GM12878 (cell line): ENCODE measurements at regions not wholly inside any gene's neighbourhood (a gene's known extent, or its start where the extent isn't known, plus 50 kb on each side); places are given as distances from the start of the nearest gene placed in this dataset.

Source experiments
- ATAC-seq: fragments of 200-7000 bp; cut with Tn5 transposase; 3 replicates; pipeline ENCODE4 v1.9.1; 2020; ENCODE audit warnings: mild to moderate bottlenecking, moderate library complexity
- BruUV-seq: library from RNA; stranded (reverse); fragments of 400-500 nt; replicated peaks from 2 replicates; lab custom pipeline; 2021; lab: Mats Ljungman, UMichigan
- CTCF ChIA-PET: fragments of 300-600 bp; sonication (Branson Sonifier 250); formaldehyde crosslinking; extraction: SDS; loops from one replicate; lab custom pipeline; 2021; ENCODE audit warnings: inconsistent platforms; lab: Yijun Ruan, JAX
- POLR2A ChIA-PET: fragments of 350-600 bp; formaldehyde crosslinking; extraction: SDS; loops from one replicate; lab custom pipeline; 2021; ENCODE audit warnings: inconsistent platforms; lab: Charles Lee
- RAD21 ChIA-PET: fragments of 300-600 bp; sonication (Branson Sonifier 250); formaldehyde crosslinking; loops from one replicate; lab custom pipeline; 2023; ENCODE audit warnings: antibody characterized with exemption; ENCODE audit not compliant: unreplicated experiment; lab: Charles Lee
- SMC1A ChIA-PET: fragments of 300-600 bp; sonication (Branson Sonifier 250); formaldehyde crosslinking; loops from one replicate; lab custom pipeline; 2023; ENCODE audit not compliant: unreplicated experiment, uncharacterized antibody; lab: Charles Lee
- DNase-seq: peaks from one replicate; pipeline ENCODE4 v3.0.0-alpha.2; 2011; ENCODE audit warnings: low read depth, low spot score
- FAIRE-seq: peaks from 3 replicates; lab custom pipeline; 2011; peaks lifted over from hg19 to GRCh38; lab: Jason Lieb, UNC
- H2AFZ ChIP-seq: 2 replicates; pipeline ENCODE4 v1.6.0; 2011; ENCODE audit warnings: low read depth, low read length, control low read depth; ENCODE audit not compliant: control insufficient read depth
- H3K27ac ChIP-seq: 2 replicates; pipeline ENCODE4 v1.5.1; 2011; ENCODE audit warnings: control low read depth; ENCODE audit not compliant: control insufficient read depth, insufficient read depth
- H3K27me3 ChIP-seq, 2 experiments: replicated peaks in 1 of 2; 2 replicates each; pipeline versions ENCODE4 v1.6.0 to v1.6.1; 2011; ENCODE audit warnings: low read length in 1 of 2; ENCODE audit not compliant: control insufficient read depth in 2 of 2, insufficient read depth in 2 of 2
- H3K36me3 ChIP-seq, 2 experiments: 2 replicates each; pipeline ENCODE4 v1.5.1; 2011; ENCODE audit warnings: low read length in 1 of 2; ENCODE audit not compliant: control insufficient read depth in 2 of 2, insufficient read depth in 2 of 2
- H3K4me1 ChIP-seq: 2 replicates; pipeline ENCODE4 v1.6.1; 2011; ENCODE audit warnings: mild to moderate bottlenecking, low read length, moderate library complexity, mixed read lengths; ENCODE audit not compliant: control insufficient read depth, insufficient read depth
- H3K4me2 ChIP-seq: 2 replicates; pipeline ENCODE4 v1.6.0; 2011; ENCODE audit warnings: control low read depth; ENCODE audit not compliant: control insufficient read depth, insufficient read depth
- H3K4me3 ChIP-seq: fragments of 200-600 bp; sonication (generic); 2 replicates; pipeline ENCODE4 v1.5.1; 2016
- H3K79me2 ChIP-seq: 2 replicates; pipeline ENCODE4 v1.6.0; 2011; ENCODE audit warnings: low read length; ENCODE audit not compliant: control insufficient read depth, insufficient read depth
- H3K9ac ChIP-seq: 2 replicates; pipeline ENCODE4 v1.8.0; 2011; ENCODE audit warnings: low read length, control low read depth, mixed read lengths; ENCODE audit not compliant: control insufficient read depth, insufficient read depth
- H3K9me3 ChIP-seq: replicated peaks from 3 replicates; pipeline ENCODE4 v1.5.1; 2011; ENCODE audit warnings: mild to moderate bottlenecking, low read length; ENCODE audit not compliant: control insufficient read depth, insufficient read depth
- H4K20me1 ChIP-seq: 2 replicates; pipeline ENCODE4 v1.6.0; 2011; ENCODE audit not compliant: control insufficient read depth, insufficient read depth
- CBX5 ChIP-seq: sonication (generic); IDR thresholded peaks from 2 replicates; pipeline ENCODE4 v1.6.1; 2016; ENCODE audit warnings: low read depth, moderate library complexity, mild to moderate bottlenecking, inconsistent platforms
- CEBPB ChIP-seq, 2 experiments: fragments of 150-350 bp in 1 of 2; IDR thresholded peaks; 2 replicates each; pipeline ENCODE4 v1.6.1; 2012 to 2014; ENCODE audit warnings: low read depth in 2 of 2, low read length in 2 of 2, borderline replicate concordance in 1 of 2, inconsistent platforms in 1 of 2
- EZH2 ChIP-seq: IDR thresholded peaks from 2 replicates; pipeline ENCODE4 v1.6.1; 2012; ENCODE audit warnings: low read depth, mild to moderate bottlenecking, control low read depth, inconsistent platforms, low read length, borderline replicate concordance; ENCODE audit not compliant: control insufficient read depth
- GABPA ChIP-seq: IDR thresholded peaks from 2 replicates; pipeline ENCODE4 v1.6.1; 2014; ENCODE audit warnings: antibody characterized with exemption, low read depth, mild to moderate bottlenecking, inconsistent platforms
- HDGF ChIP-seq: fragments of 450-650 bp; IDR thresholded peaks from 2 replicates; pipeline ENCODE4 v1.6.1; 2016; ENCODE audit warnings: antibody characterized with exemption
- JUND ChIP-seq: IDR thresholded peaks from 2 replicates; pipeline ENCODE4 v1.6.1; 2012; ENCODE audit warnings: low read depth, mild to moderate bottlenecking, low read length, improper control_type of control experiment, moderate library complexity
- NFYB ChIP-seq: IDR thresholded peaks from 2 replicates; pipeline ENCODE4 v1.6.1; 2011; ENCODE audit warnings: low read depth, mild to moderate bottlenecking, low read length, improper control_type of control experiment, moderate library complexity; ENCODE audit not compliant: insufficient read depth
- POLR2A ChIP-seq: IDR thresholded peaks from 2 replicates; pipeline ENCODE4 v1.6.1; 2011; ENCODE audit warnings: low read depth, mild to moderate bottlenecking, low read length
- SP1 ChIP-seq: IDR thresholded peaks from one replicate; pipeline ENCODE4 v1.6.1; 2011; ENCODE audit warnings: low read depth, low read length
- STAT1 ChIP-seq: fragments of 450-650 bp; conservative IDR thresholded peaks from 2 replicates; pipeline ENCODE4 v1.6.1; 2014; ENCODE audit warnings: antibody characterized with exemption, mild to moderate bottlenecking
- TCF7 ChIP-seq: IDR thresholded peaks from 2 replicates; pipeline ENCODE4 v1.6.1; 2014; ENCODE audit warnings: antibody characterized with exemption, borderline replicate concordance
- WGBS: methylation state at CpG from one replicate; pipeline ENCODE4 v1.1.6; 2016; ENCODE audit warnings: low lambda C conversion rate; ENCODE audit not compliant: insufficient replicate concordance, insufficient coverage; ENCODE audit errors: missing lambda C conversion rate; 5-methylcytosine and 5-hydroxymethylcytosine counted together
- in situ Hi-C: fragments of 300-500 bp; cut with MboI; formaldehyde crosslinking; loops from 9 replicates; pipeline ENCODE4 v1.14.3; 2018; ENCODE audit warnings: mixed read lengths
- intact Hi-C: fragments of 100-400 bp; cut with micrococcal nuclease; formaldehyde crosslinking; loops from one replicate; pipeline ENCODE4 v1.14.2; 2022; ENCODE audit not compliant: unreplicated experiment
- TF ChIP-seq, protein P1 (sequence below): fragments of 450-650 bp; IDR thresholded peaks from 2 replicates; pipeline ENCODE4 v1.6.1; 2016; ENCODE audit warnings: mild to moderate bottlenecking, moderate library complexity, borderline replicate concordance
- TF ChIP-seq, protein P2 (sequence below): fragments of 450-650 bp; IDR thresholded peaks from 2 replicates; pipeline ENCODE4 v1.6.1; 2017; ENCODE audit warnings: low read depth, mild to moderate bottlenecking, moderate library complexity

DNA sequence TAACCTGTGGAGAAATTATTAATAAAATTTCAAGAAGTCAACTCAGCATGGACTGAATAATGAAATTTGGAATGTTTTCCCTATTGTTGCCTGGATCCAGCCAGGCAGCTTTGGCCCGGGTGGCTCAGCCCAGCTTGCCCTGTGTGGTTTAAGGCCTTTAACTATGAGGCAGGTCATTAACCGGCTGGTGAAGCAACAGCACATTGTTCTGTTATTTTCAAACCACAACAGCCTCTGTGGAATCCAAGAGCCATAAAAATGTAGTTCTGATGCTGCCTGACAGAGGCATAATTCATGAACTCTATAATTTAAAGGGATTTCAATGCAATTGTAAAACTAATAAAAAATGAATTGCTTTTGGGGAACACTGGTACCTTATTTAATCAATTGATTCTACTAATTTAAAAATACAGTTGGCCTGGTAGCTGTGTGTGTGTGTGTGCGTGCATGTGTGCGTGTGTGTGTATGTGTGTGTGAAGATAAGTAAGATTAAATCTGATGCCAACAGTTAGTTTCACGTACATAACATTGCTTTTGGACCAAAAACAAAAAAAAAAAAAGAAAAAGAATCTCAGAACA lies 117.7 kb downstream of the RPS12 start:
- SMC1A ChIA-PET, result no interaction called here

DNA sequence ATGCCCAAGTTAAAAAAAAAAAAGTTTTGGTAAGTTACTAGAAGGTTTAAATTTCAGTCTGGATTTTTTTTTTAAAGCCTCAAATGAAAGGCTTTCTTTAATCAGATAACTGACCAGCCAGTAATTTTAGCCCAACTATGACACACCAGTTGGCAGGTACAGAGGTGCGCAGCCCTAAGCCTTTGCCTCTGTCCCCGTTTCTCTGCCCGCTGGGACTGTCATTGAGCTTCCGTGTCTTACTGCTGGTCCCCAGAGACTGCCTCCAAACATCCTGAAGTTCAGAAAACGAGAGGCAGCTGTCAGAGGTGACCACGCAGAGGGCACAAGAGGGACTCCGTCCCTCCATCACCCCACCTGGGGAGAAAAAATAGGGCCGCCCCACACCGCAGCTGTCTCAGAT lies 118.2 kb downstream of the RPS12 start:
- H3K36me3 ChIP-seq, result no peaks in the 10 kb centered on the region
- no TSS peak for BruUV-seq
- H3K4me1 ChIP-seq, result no peaks in the 10 kb centered on the region
- no peaks in the 10 kb centered on the region for H3K9me3 ChIP-seq
- WGBS, result 39% methylated on average over 9 of the region's 9 CpGs
- H2AFZ ChIP-seq, result no peak overlapping the region
- H3K79me2 ChIP-seq, result no peaks in the 10 kb centered on the region
- in situ Hi-C loops, result no loop called here
- H3K4me3 ChIP-seq, result no peak overlapping the region
- no peak overlapping the region for H3K27ac ChIP-seq
- no peaks in the 10 kb centered on the region for H4K20me1 ChIP-seq
- ATAC-seq (no peak), DNase-seq (no peak), FAIRE-seq (no peak)
- no peak overlapping the region for H3K4me2 ChIP-seq
- POLR2A ChIA-PET, result no interaction called here
- CTCF ChIA-PET, result interaction anchor here (0.6 kb wide), 1 partner anchor 990 kb away, joined by 4 read pairs; no protein-coding TSS in a partner anchor
- intact Hi-C loops, result no loop called here
- peaks cover 2 to 3% of the 10 kb centered on the region in 2 experiments; a peak in 1 of 4 replicates for H3K27me3 ChIP-seq
- TF ChIP-seq TCF7 (no peak), EZH2 (no peak), CEBPB (IDR thresholded peaks at IDR 0.05; ENCODE audit: borderline replicate concordance in 1 of 2, low read depth in 2 of 2, low read length in 2 of 2) (no peak), STAT1 (no peak), POLR2A (no peak), HDGF (no peak)
- TF ChIP-seq, protein P1, sequence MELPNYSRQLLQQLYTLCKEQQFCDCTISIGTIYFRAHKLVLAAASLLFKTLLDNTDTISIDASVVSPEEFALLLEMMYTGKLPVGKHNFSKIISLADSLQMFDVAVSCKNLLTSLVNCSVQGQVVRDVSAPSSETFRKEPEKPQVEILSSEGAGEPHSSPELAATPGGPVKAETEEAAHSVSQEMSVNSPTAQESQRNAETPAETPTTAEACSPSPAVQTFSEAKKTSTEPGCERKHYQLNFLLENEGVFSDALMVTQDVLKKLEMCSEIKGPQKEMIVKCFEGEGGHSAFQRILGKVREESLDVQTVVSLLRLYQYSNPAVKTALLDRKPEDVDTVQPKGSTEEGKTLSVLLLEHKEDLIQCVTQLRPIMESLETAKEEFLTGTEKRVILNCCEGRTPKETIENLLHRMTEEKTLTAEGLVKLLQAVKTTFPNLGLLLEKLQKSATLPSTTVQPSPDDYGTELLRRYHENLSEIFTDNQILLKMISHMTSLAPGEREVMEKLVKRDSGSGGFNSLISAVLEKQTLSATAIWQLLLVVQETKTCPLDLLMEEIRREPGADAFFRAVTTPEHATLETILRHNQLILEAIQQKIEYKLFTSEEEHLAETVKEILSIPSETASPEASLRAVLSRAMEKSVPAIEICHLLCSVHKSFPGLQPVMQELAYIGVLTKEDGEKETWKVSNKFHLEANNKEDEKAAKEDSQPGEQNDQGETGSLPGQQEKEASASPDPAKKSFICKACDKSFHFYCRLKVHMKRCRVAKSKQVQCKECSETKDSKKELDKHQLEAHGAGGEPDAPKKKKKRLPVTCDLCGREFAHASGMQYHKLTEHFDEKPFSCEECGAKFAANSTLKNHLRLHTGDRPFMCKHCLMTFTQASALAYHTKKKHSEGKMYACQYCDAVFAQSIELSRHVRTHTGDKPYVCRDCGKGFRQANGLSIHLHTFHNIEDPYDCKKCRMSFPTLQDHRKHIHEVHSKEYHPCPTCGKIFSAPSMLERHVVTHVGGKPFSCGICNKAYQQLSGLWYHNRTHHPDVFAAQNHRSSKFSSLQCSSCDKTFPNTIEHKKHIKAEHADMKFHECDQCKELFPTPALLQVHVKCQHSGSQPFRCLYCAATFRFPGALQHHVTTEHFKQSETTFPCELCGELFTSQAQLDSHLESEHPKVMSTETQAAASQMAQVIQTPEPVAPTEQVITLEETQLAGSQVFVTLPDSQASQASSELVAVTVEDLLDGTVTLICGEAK, result no peak
- TF ChIP-seq, protein P2, sequence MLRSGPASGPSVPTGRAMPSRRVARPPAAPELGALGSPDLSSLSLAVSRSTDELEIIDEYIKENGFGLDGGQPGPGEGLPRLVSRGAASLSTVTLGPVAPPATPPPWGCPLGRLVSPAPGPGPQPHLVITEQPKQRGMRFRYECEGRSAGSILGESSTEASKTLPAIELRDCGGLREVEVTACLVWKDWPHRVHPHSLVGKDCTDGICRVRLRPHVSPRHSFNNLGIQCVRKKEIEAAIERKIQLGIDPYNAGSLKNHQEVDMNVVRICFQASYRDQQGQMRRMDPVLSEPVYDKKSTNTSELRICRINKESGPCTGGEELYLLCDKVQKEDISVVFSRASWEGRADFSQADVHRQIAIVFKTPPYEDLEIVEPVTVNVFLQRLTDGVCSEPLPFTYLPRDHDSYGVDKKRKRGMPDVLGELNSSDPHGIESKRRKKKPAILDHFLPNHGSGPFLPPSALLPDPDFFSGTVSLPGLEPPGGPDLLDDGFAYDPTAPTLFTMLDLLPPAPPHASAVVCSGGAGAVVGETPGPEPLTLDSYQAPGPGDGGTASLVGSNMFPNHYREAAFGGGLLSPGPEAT, result no peak
- RAD21 ChIA-PET, result no interaction called here
- no peak overlapping the region for H3K9ac ChIP-seq
- SMC1A ChIA-PET, result no interaction called here

More for the DNA sequence above, 117.7 kb downstream of the RPS12 start:
- no peak overlapping the region for H3K27ac ChIP-seq
- RAD21 ChIA-PET, result no interaction called here
- TF ChIP-seq SP1 (no peak), NFYB (no peak), GABPA (no peak), JUND (no peak), TCF7 (no peak), CBX5 (no peak)
- TF ChIP-seq, all 136 proteins: peak for 0
- H4K20me1 ChIP-seq, result no peaks in the 10 kb centered on the region
- 57% methylated on average over 5 of the region's 5 CpGs for WGBS
- no peak overlapping the region for H3K4me3 ChIP-seq
- no peaks in the 10 kb centered on the region for H3K9me3 ChIP-seq
- no peak overlapping the region for H3K9ac ChIP-seq
- in situ Hi-C loops, result no loop called here
- H3K36me3 ChIP-seq, result no peaks in the 10 kb centered on the region
- ATAC-seq (no peak), FAIRE-seq (no peak), DNase-seq (no peak)
- H3K4me1 ChIP-seq, result no peaks in the 10 kb centered on the region
- H3K4me2 ChIP-seq, result no peak overlapping the region
- intact Hi-C loops, result no loop called here
- H3K27me3 ChIP-seq, result peaks cover 2 to 3% of the 10 kb centered on the region in 2 experiments; a peak in 1 of 4 replicates
- BruUV-seq, result no TSS peak
- no peaks in the 10 kb centered on the region for H3K79me2 ChIP-seq
- ChIA-PET CTCF (interaction anchor here (0.6 kb wide), 1 partner anchor 991 kb away, joined by 4 read pairs; no protein-coding TSS in a partner anchor), POLR2A (no interaction called here)
- H2AFZ ChIP-seq, result no peak overlapping the region
